Parathyroid adenoma (tissue), 2 donors: ENCODE measurements at regions not wholly inside any gene's neighbourhood (a gene's known extent, or its start where the extent isn't known, plus 50 kb on each side); places are given as distances from the start of the nearest gene placed in this dataset.

Experiments
- H2AFZ ChIP-seq: fragments of 300-600 bp; sonication (generic); one replicate; pipeline ENCODE4 v1.7.0; 2017; ENCODE audit warnings: antibody characterized with exemption, mild to moderate bottlenecking
- H3K27ac ChIP-seq: fragments of 300-600 bp; sonication (generic); one replicate; pipeline ENCODE4 v1.7.0; 2017
- H3K27me3 ChIP-seq: fragments of 300-600 bp; sonication (generic); one replicate; pipeline ENCODE4 v1.7.0; 2017; ENCODE audit warnings: low read length; ENCODE audit not compliant: control insufficient read depth, insufficient read depth
- H3K36me3 ChIP-seq: fragments of 300-600 bp; sonication (generic); one replicate; pipeline ENCODE4 v1.7.0; 2017; ENCODE audit warnings: low read length; ENCODE audit not compliant: control insufficient read depth, insufficient read depth
- H3K4me1 ChIP-seq: fragments of 300-600 bp; sonication (generic); one replicate; pipeline ENCODE4 v1.7.0; 2017; ENCODE audit warnings: control low read depth
- H3K4me2 ChIP-seq: fragments of 300-600 bp; sonication (generic); one replicate; pipeline ENCODE4 v1.7.0; 2017; ENCODE audit warnings: low read length
- H3K4me3 ChIP-seq: fragments of 300-600 bp; sonication (generic); one replicate; pipeline ENCODE4 v1.7.0; 2017; ENCODE audit warnings: low read depth, low read length
- H3K79me2 ChIP-seq: fragments of 300-600 bp; sonication (generic); one replicate; pipeline ENCODE4 v1.7.0; 2017; ENCODE audit warnings: control low read depth
- H3K9ac ChIP-seq: fragments of 300-600 bp; sonication (generic); one replicate; pipeline ENCODE4 v1.7.0; 2017; ENCODE audit warnings: mild to moderate bottlenecking
- H3K9me3 ChIP-seq: fragments of 300-600 bp; sonication (generic); one replicate; pipeline ENCODE4 v1.7.0; 2017; ENCODE audit warnings: low read length; ENCODE audit not compliant: control insufficient read depth
- TF ChIP-seq, protein P1 (sequence below): fragments of 300-600 bp; sonication (generic); IDR thresholded peaks from one replicate; pipeline ENCODE4 v1.7.0; 2017; ENCODE audit warnings: antibody characterized with exemption, mild to moderate bottlenecking
- donor health status: primary hyperparathyroidism.

DNA sequence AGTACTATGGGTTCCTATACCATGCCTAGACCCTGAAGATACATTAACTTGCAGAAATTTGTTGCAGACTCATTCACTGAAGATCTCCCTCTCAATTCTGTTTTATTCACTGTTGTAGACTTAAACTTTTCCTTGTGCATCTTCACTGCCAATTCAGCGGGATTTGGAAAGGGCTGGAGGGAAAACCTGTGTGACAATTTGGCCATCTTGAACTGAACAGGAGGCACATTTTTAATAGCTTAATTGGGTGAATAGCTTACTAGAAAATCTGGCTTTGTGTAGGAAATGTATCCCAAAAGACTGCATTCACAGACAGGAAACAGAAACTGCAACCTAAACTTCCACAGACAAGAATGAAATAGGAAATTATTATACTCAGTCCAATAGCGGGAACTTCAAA is 512.3 kb downstream of the XIRP2 start:
- no peaks in the 10 kb centered on the region for H3K27me3 ChIP-seq
- H3K9ac ChIP-seq, result no peak overlapping the region
- H3K36me3 ChIP-seq, result no peaks in the 10 kb centered on the region
- no peak overlapping the region for H2AFZ ChIP-seq
- H3K27ac ChIP-seq, result no peak overlapping the region
- H3K9me3 ChIP-seq, result no peaks in the 10 kb centered on the region
- H3K4me2 ChIP-seq, result no peak overlapping the region
- H3K4me3 ChIP-seq, result no peak overlapping the region
- TF ChIP-seq, protein P1, sequence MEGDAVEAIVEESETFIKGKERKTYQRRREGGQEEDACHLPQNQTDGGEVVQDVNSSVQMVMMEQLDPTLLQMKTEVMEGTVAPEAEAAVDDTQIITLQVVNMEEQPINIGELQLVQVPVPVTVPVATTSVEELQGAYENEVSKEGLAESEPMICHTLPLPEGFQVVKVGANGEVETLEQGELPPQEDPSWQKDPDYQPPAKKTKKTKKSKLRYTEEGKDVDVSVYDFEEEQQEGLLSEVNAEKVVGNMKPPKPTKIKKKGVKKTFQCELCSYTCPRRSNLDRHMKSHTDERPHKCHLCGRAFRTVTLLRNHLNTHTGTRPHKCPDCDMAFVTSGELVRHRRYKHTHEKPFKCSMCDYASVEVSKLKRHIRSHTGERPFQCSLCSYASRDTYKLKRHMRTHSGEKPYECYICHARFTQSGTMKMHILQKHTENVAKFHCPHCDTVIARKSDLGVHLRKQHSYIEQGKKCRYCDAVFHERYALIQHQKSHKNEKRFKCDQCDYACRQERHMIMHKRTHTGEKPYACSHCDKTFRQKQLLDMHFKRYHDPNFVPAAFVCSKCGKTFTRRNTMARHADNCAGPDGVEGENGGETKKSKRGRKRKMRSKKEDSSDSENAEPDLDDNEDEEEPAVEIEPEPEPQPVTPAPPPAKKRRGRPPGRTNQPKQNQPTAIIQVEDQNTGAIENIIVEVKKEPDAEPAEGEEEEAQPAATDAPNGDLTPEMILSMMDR, result no peak
- H3K4me1 ChIP-seq, result no peaks in the 10 kb centered on the region
- no peaks in the 10 kb centered on the region for H3K79me2 ChIP-seq

DNA sequence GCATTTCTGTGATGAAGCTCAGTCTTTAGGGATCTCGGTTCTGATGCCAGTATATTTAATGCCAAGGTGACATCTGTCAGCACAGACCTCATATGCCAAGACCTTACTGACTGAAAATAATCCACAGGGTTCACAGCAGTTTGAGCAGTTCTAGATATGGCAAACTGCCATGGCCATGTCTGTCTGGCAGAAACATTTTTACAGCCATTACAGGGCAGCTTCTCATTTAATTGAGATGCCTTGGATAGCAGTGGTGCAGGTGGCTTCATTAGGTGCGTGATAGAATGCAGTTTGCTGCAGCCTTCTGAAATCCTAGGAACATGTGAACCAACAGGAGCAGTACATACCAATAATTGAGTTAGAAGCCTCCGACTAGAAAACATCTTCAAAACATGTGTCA is 510.6 kb downstream of the XIRP2 start:
- Histone ChIP-seq H3K27me3 (no peaks in the 10 kb centered on the region), H3K4me3 (no peak overlapping the region)
- TF ChIP-seq, protein P1, result no peak

DNA sequence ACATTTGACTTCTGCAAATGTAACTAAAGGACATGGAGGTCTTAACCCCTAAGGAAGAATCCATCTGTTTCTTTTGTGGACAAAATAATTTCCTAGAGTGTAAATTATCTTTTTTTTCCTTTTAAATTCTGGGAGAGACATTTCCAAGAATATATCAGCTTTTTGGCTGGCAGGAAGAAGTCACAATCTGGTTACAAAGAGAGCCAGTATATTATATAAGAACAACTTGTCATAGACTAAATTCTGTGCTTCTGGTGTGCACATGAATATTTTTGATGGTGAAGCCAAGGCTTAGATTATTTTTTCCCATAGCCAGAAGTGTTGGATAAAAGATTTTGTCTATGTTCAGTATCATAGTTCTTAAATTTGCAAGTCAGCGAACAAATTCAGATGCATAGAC is 500.6 kb downstream of the XIRP2 start:
- TF ChIP-seq, protein P1, result no peak

More for the DNA sequence above, 510.6 kb downstream of the XIRP2 start:
- no peaks in the 10 kb centered on the region for H3K9me3 ChIP-seq
- no peaks in the 10 kb centered on the region for H3K4me1 ChIP-seq
- H3K27ac ChIP-seq, result no peak overlapping the region
- no peaks in the 10 kb centered on the region for H3K79me2 ChIP-seq
- no peak overlapping the region for H3K9ac ChIP-seq
- no peaks in the 10 kb centered on the region for H3K36me3 ChIP-seq
- no peak overlapping the region for H2AFZ ChIP-seq
- H3K4me2 ChIP-seq, result no peak overlapping the region

DNA sequence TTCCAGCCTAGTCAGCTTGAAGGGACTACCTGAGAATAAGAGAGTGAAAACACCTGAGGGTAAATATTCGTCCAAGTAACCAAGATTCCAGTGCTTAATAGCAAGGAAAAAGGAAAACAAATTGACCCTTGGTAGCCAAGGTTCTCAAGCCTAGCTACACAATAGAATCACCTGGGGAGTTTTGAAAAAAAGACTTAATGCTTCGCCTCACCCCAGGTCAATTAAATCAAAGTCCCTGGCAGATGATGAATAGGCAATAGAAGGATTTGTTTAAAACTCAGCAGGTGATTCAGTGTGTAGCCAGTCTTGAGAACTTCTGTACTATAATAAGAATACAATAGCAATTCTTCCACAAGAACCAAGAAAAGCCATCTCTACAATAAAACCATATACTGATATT is 500.2 kb downstream of the XIRP2 start:
- Histone ChIP-seq H3K4me2 (no peak overlapping the region), H3K27me3 (no peaks in the 10 kb centered on the region), H3K9me3 (no peaks in the 10 kb centered on the region), H2AFZ (no peak overlapping the region), H3K79me2 (no peaks in the 10 kb centered on the region), H3K27ac (no peak overlapping the region), H3K4me1 (no peaks in the 10 kb centered on the region), H3K9ac (no peak overlapping the region), H3K4me3 (no peak overlapping the region), H3K36me3 (no peaks in the 10 kb centered on the region)
- TF ChIP-seq, protein P1, result no peak

More for the DNA sequence above, 500.6 kb downstream of the XIRP2 start:
- Histone ChIP-seq H3K4me1 (no peaks in the 10 kb centered on the region), H3K9me3 (no peaks in the 10 kb centered on the region), H3K27ac (no peak overlapping the region), H3K36me3 (no peaks in the 10 kb centered on the region), H2AFZ (no peak overlapping the region), H3K9ac (no peak overlapping the region), H3K4me3 (no peak overlapping the region), H3K4me2 (no peak overlapping the region), H3K79me2 (no peaks in the 10 kb centered on the region), H3K27me3 (no peaks in the 10 kb centered on the region)

DNA sequence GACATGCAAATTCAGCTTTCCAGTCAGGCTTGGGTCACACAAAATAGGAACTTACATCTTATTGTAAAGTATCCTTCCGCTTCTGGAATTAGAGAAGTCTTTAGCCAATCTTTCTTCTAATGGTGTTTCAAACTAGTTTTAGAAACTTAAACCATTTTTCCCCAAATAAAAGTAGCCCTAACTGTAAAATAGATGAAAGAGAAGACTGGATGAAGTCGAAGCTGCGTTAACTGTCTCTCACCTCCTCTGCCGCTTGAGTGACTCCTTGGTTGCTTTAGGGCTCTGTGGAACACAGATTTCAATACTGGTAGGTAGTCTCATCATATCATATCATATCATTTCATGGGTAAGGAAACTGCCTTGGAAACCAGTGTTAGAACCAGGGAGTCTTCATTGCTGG is 498.4 kb downstream of the XIRP2 start:
- H3K36me3 ChIP-seq, result no peaks in the 10 kb centered on the region
- H3K4me3 ChIP-seq, result no peak overlapping the region
- no peaks in the 10 kb centered on the region for H3K4me1 ChIP-seq
- H2AFZ ChIP-seq, result no peak overlapping the region
- no peak overlapping the region for H3K4me2 ChIP-seq
- H3K9ac ChIP-seq, result no peak overlapping the region
- TF ChIP-seq, protein P1, result no peak
- no peaks in the 10 kb centered on the region for H3K9me3 ChIP-seq
- no peaks in the 10 kb centered on the region for H3K79me2 ChIP-seq
- H3K27me3 ChIP-seq, result no peaks in the 10 kb centered on the region
- no peak overlapping the region for H3K27ac ChIP-seq
